Stimulated activated CD4-positive, alpha-beta T cell treated with anti-CD3 and anti-CD28 coated beads, Interleukin-1b, Interleukin-23, amount 100 ng/mL, for 24 hours (primary cell): ENCODE measurements at regions not wholly inside any gene's neighbourhood (a gene's known extent, or its start where the extent isn't known, plus 50 kb on each side); places are given as distances from the start of the nearest gene placed in this dataset.
A peak's percentile ranks its signal among the peaks of the same experiment; 100 is the strongest.

Experiments
- DNase-seq, 4 experiments: peaks; one replicate each; pipeline ENCODE4 v3.0.0-alpha.2; 2020; ENCODE audit warnings: low read depth in 4 of 4, low spot score in 1 of 4

- peak in 1 of 4 experiments; percentile 9 for DNase-seq
Measured at GRCh38 chr15:100703032-100703578, 100.7 kb downstream of the ASB7 start.

DNA sequence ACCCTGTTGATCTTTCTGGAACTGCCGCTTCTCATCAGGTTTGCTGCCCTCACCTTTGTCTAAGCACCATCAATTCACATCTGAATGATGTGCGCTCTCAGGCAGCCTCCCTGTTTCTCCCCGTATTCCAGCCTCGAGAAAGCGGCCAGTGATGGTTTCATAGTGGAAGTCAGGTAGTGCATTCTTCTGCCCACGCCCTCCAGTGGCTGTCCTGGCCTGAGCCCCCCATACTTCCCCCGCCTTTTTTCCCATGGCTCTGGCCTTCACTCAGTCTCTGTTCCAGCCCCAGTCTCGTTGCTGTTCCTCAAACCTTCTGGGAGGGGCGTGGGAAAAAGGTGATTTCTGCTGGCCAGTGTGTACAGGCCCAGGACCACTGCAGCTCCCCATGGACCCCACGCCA lies 101.3 kb downstream of the ASB7 start:
- DNase-seq: no peak

GRCh38 chr15:100704281-100705055 lies 102.1 kb downstream of the ASB7 start:
- DNase-seq: no peak

DNA sequence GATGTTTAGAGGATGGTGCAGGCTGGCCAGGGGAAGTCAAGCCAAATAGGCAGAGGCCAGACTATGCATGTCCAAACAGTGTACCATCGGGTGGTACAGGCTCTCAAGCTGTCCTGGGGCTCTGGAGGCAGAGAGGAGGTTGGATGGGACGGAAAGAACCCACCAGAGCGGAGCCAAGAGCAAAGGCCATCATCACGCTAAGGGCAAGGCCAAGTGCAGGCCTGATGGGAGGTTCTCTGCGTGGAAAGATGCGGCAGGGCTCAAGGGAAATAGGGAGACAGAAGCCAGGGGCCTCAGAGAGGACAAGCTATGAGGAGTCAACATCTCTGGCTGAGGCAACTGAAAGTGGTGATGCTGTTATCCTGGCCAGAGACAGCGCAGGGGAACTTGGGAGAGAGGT lies 102.7 kb downstream of the ASB7 start:
- DNase-seq: no peak

DNA sequence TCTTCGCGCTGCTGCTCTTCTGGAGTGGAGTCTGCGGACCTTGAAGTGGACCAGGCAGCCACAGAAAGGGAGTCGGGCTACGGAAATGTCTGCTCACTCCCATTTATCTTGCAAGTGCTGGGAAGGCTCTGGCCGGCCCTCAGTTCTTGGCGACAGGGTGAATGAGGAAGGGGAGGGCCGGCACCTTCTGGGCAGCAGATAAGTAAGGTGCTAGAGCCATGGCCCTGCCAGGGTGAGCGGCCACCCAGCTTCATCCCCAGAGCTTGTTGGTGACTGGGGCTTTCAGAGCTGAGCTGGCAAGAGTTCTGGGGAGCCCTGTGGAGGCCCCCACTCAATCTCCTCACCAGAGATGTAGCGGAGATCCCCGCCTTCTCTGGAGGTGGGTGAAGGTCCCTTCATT lies 103.5 kb downstream of the ASB7 start:
- no peak for DNase-seq

GRCh38 chr15:100707229-100707628 lies 104.8 kb downstream of the ASB7 start:
- DNase-seq: no peak

GRCh38 chr15:100708916-100709315 lies 106.5 kb downstream of the ASB7 start:
- DNase-seq: no peak

- DNase-seq: no peak
Measured at GRCh38 chr15:100710222-100710621, 107.8 kb downstream of the ASB7 start.

- DNase-seq: no peak
Measured at GRCh38 chr15:100710744-100711515, 108.5 kb downstream of the ASB7 start.

DNA sequence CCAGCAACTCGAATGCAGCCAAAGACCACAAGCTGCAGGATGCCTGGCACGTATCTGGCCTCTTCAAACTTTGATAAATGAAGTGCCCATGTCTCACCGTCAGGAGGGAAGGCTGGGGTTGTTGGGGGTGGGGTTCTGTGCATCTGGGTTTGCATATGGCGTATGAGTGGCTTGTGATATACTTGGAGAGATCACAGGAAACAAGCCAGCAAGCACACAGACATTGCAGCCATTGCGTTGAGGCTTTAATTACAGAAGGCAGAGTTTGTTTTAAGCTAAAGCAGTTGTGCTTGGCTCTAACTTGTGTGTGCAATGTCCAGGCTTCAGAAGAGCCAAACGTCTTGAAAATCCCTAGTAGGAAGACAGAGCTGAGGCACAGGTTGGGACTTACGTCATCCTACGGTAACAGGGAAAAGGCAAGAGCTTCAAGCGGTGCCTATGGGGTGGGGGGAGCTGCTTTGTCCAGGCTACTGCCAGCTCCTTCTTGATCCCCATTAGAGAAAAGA lies 109.2 kb downstream of the ASB7 start:
- DNase-seq: no peak

DNA sequence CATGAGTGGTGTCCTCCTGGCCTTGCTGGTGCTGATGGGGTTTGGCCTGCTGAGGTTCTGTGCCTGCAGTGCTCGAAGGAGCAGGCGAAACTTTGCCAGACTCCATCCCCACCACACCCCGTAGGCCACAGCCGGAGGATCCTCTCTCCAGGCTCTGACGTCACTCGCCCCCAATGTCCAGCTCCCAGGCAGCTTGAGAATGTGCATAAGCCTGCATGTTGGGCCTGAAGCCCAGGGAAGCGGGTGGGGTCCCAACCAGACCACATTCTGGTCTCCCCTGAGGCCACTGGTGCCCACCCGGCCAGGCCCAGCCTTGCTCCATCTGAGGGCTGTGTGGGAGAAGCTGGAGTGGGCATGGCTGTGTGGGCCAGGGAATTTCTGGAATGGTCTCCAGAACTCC lies 109.8 kb downstream of the ASB7 start:
- no peak for DNase-seq

DNA sequence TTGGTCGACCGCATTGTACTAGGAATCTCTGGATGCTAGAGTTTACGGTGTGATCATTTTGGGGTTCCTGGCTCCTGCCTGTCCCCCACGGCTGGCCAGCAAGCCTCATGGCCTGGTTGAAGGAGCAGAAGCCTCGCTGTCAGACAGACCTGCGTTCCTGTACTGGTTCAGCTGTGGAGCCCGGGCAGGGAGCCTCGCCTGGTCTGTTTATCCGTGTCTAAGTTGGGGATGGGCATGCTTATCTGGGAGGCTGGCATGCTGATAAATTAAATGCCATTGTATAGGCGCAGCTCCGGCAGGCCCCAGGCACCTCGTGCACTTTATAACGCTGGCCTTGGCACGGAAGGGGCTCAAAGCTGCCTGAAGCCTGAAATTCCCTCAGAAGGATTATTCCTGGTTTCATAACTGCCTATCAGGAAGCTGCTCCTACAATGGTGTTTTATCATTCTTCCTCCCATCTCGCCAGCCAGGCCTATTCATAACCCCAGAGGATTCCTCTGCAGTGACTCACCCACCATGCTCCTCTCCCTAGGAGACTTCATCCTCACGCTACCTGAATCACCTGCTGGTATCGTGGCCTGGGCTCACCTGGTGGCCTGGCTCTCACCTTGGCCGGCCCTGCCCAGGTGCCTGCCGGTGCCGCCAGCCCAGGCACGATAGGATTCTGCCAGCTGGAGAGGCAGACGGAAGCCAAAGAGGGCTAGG lies 110.9 kb downstream of the ASB7 start:
- no peak for DNase-seq

DNA sequence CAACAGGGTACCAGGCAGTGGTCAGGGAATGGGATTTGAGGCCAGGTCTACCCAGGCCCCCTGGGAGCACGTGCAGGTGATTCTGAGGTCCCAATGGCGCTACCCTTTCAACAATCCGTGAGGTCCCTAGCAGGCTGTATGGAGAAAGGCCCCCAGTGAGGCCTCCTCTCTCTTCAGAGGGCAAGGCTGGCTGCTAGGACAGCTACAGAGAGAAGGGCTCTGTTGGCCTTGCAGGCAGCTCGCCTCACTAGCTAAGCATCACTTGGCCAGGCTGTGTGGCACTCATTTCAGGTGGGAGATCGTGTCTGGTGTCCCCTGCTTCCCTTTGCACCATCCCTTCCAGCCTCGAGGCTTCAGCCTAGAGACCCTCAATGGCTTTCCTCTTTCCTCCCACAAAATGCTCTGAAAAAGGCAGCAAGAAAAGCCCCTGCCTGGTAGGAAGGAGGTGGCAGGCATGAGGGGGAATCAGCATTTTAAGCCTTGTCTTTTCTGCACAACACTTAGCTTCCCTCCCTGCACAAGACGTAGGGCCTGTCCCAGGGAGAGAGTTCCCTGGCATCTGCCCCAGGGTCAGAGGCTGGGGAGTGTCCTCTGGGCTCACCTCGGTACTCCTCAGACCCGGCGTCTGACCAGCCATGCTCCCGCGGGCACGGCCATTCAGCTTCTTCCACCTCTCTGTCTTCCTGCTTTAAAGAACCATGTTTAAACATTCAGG lies 111.8 kb downstream of the ASB7 start:
- no peak for DNase-seq

DNA sequence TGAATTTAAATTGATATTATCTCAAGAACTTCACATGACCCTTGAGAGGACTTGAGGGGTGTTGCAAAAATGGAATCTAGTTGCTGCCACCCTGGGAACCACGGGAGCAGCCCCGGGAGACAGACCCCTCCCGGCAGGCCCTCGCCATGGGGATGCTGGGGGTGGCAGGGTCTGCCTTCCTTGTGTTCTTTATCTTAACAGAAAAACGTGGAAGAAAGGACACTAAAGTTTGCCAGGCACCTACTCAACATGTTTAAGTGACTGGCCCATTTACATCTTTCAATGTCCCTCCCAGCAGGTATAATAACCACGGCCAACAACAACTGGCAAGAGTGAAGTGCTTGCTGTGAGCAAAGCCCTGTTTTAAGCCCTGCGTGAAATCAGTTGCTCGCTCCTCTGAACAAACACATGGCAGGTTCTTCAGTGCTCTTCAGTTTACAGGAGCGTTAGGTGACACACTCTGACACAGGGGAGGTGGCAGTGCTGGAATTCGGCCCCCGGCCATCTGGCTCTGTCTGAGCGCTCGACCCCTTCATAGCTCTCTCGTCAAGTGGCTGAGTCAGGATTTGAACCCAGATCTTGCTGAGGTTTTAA lies 112.5 kb downstream of the ASB7 start:
- no peak for DNase-seq

DNA sequence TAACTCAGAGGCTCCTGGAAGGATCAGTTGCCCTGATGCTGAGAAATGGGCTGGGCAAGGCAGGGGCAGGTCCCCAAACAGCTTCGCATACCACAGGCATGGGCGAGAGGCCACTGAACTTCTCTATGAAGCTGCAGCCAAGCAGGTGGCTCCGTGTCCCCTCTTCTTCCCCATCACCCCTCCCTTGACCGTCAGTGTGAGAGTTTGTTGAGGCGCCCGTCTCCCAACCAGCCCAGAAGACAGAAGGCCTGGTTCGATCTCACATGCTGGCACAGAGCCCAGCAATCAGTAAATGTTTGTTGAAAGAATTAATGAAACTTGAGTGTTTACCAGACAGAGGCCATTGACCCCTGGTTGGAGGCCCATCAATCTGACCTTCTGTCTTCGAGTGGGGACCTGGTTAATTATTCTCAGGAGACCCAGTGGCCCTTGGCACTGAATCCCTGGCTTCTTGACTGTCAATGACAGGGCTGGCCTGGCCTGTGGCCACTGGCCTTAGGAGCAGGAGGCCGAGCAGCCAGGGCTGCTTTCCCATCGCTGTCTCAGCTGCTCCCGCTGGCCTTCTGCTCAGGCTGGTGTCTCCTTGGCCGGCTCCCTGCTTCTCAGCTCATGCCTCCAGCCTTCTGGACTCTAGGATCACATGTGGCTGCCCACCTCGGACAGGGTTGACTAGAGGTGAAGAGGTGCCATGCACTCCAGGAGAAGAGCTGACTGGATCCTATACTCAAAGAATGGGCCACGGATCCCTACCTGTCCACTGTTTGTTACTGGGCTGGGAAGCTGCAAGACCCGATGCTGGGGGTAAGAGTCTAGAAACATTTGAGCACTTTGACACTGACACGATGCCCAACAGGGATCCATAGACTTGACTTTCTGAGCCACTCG lies 113.4 kb downstream of the ASB7 start:
- no peak for DNase-seq

DNA sequence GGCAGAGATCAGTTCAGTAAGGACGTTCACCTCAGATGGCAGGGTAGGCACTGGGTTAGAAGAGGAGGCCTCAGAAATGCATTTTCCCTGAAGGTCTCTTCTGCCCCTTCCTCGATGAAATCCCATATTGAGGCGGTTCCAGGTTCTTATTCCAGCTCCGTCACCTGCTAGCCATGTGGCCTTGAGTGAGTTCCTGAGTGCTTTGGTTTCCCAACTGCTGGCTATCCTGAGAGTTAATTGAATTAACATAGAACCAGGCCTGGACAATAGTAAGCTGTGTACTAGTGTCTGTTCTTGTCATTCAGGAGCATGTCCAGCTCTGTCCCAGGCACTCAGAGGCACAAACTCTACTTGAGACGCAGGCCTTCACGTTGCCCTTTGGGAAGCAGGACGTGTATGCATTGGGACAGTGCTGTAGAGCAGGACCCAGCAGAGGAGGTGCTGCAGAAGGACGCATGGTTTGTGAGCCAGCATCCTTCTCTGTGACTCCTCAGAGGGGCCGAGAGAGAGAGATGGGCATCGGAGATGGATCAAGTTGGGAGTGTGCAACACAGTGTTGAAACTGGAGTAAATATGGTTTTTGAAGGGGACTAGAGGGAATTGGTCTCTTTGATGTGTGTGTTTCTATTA lies 114.2 kb downstream of the ASB7 start:
- no peak for DNase-seq

DNA sequence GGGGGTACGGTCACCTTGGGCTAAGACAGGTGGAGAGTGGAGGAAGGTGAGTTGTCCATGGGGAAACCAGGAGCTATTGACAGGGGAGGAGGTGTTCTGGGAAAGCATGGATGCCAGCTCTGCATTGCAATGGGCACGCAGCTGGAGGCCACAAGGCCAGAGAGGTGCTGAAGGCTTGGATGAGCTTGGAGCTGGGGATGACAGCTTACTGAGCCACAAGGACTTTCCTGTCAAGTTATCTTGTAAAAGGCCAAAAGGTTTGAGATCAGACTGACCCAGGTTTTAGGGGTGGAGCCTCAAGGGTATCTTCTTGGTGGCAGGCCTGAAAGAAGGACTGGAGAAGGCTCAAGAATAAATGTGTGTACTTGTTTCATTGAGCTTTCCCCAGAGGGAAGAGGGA lies 115.2 kb downstream of the ASB7 start:
- DNase-seq: no peak

GRCh38 chr15:100718075-100718980 lies 115.9 kb downstream of the ASB7 start:
- DNase-seq: no peak
